IPS-18c (cell line): ENCODE measurements at regions not wholly inside any gene's neighbourhood (a gene's known extent, or its start where the extent isn't known, plus 50 kb on each side); places are given as distances from the start of the nearest gene placed in this dataset.
"Not testable (repeated sequence)": the region's sequence is repeated elsewhere in the genome, so short reads cannot be mapped to it uniquely, and the experiment has no call there.

Experiments
- H3K4me3 ChIP-seq: 2 replicates; pipeline ENCODE4 v1.7.0; 2013; ENCODE audit warnings: low read depth, mild to moderate bottlenecking, low read length, moderate library complexity; ENCODE audit not compliant: insufficient read depth
- H3K9me3 ChIP-seq: one replicate; pipeline ENCODE4 v1.6.1; 2013; ENCODE audit warnings: mild to moderate bottlenecking, low read length, moderate library complexity; ENCODE audit not compliant: control insufficient read depth, insufficient read depth

DNA sequence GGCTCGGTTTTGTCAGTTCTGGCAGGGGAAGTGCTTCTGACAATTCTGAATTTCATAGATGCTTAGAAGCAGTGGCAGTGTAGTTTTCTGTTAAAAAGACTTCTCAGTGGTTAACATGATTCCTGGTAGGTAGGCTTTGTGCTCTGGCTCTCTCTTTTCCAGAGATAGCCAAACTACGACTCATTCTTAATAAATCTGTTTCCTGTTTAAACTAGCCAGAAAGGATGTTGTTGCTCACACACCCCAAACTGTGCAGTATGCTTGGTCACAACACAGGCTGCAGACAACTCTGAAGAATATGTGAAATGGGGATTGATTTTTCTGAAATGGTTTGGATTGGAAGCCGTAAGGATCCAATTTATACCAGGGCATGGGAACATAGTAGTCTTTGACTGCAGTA is 711.5 kb downstream of the PCDH17 start:
- H3K4me3 ChIP-seq = no peak overlapping the region
- H3K9me3 ChIP-seq = no peaks in the 10 kb centered on the region

GRCh38 chr13:58352100-58352499 is 720.6 kb downstream of the PCDH17 start:
- H3K4me3 ChIP-seq, H3K9me3 ChIP-seq: not testable (repeated sequence)

- no peak overlapping the region for H3K4me3 ChIP-seq
- H3K9me3 ChIP-seq = no peaks in the 10 kb centered on the region
These were observed 738.4 kb downstream of the PCDH17 start for GRCh38 chr13:58369936-58370335.

- H3K9me3 ChIP-seq = no peaks in the 10 kb centered on the region
- H3K4me3 ChIP-seq = no peak overlapping the region
These were observed 744.8 kb downstream of the PCDH17 start for GRCh38 chr13:58376349-58376748.

GRCh38 chr13:58376775-58377174 is 745.2 kb downstream of the PCDH17 start:
- Histone ChIP-seq H3K4me3 (no peak overlapping the region), H3K9me3 (no peaks in the 10 kb centered on the region)

- H3K9me3 ChIP-seq = no peaks in the 10 kb centered on the region
- no peak overlapping the region for H3K4me3 ChIP-seq
These were observed 747.7 kb downstream of the PCDH17 start for GRCh38 chr13:58379221-58379620.

- not testable (repeated sequence) for H3K9me3 ChIP-seq, H3K4me3 ChIP-seq
These were observed 753.8 kb downstream of the PCDH17 start for GRCh38 chr13:58385336-58385735.

GRCh38 chr13:58397596-58398387 is 766.2 kb downstream of the PCDH17 start:
- Histone ChIP-seq H3K9me3 (peaks cover 4% of the 10 kb centered on the region), H3K4me3 (no peak overlapping the region)

DNA sequence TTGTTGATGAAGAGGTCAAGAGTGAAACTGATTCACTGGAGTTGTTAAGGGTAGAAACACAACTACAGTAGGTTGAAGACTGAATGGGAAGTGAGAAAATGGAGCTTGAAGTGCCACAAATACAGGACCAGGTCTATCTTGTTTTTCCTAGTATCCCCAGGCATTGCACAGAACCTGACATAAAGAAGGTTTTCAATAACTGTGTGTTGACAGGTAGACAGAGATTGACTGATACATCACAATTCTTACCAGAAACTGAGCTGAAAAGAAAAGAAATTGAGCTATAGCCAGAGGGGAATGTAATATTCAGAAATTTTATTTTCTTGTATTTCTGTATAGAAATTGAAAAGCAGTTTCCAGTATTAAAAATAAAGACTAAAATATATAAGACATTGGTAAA is 767.7 kb downstream of the PCDH17 start:
- Histone ChIP-seq H3K9me3 (peaks cover 4% of the 10 kb centered on the region), H3K4me3 (no peak overlapping the region)

DNA sequence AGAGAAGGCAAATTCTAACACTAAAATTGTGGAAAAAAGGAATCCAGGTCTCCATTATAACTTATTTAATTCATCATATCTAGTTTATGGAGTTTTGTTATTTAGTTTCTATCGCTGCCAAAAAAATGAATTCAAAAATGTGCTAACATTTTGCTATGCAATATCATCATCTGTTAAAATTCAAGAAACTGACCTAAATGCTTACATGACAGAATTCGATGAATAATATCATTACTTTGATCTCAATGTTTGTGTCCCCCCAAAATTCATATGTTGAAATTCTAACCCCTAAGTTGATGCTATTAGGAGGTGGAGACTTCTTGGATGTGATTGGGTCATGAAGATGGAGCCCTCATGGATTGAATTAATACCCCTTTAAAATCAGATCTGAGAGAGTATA is 775.0 kb downstream of the PCDH17 start:
- H3K4me3 ChIP-seq = no peak overlapping the region
- no peaks in the 10 kb centered on the region for H3K9me3 ChIP-seq

DNA sequence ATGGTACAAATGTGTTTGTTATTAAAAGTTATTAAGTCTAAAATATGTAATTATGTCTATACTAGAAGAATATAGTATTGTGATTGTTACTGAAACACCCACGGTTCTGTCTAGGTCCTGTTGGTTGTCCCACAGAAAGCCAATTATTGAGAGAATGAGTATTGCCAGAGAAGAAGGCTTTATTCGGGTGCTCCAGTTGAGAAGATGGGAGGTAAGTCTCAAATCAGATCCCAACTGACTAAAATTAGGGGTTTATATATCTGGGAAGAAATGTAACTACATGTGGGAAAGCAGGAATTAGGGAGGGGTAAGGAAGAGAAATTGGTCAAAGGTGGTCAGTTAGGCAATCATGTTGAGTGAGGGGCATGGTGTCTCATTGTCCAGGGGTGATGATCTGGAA is 798.4 kb downstream of the PCDH17 start:
- Histone ChIP-seq H3K4me3 (no peak overlapping the region), H3K9me3 (no peaks in the 10 kb centered on the region)

GRCh38 chr13:58434943-58435342 is 803.4 kb downstream of the PCDH17 start:
- Histone ChIP-seq H3K9me3 (no peaks in the 10 kb centered on the region), H3K4me3 (no peak overlapping the region)

- Histone ChIP-seq H3K9me3 (no peaks in the 10 kb centered on the region), H3K4me3 (no peak overlapping the region)
These were observed 805.9 kb downstream of the PCDH17 start for GRCh38 chr13:58437427-58437826.

GRCh38 chr13:58446979-58447378 is 815.4 kb downstream of the PCDH17 start:
- Histone ChIP-seq H3K9me3 (no peaks in the 10 kb centered on the region), H3K4me3 (no peak overlapping the region)

GRCh38 chr13:58452123-58452623 is 820.6 kb downstream of the PCDH17 start:
- no peak overlapping the region for H3K4me3 ChIP-seq
- no peaks in the 10 kb centered on the region for H3K9me3 ChIP-seq

GRCh38 chr13:58455094-58455493 is 823.5 kb downstream of the PCDH17 start:
- Histone ChIP-seq H3K9me3 (no peaks in the 10 kb centered on the region), H3K4me3 (no peak overlapping the region)

DNA sequence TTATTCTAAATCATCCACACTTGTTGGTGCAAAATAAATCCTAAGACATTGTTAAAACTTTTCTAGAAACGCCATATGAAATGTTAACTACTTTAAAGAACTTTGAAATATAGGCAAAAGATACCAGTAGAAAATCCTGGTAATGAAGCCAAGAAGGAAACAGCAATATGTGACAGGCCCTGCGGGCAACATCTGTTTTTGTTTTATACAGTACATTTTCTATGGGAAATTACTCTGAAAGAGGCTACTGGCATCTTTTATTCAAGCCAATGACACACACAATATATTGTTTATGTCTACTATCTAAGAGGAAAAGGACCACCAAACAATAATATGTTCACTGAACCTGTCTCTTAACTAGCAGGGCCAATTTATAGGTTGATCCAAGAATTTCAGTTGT is 829.7 kb downstream of the PCDH17 start:
- H3K4me3 ChIP-seq = no peak overlapping the region
- H3K9me3 ChIP-seq = no peaks in the 10 kb centered on the region

GRCh38 chr13:58463841-58464240 is 832.3 kb downstream of the PCDH17 start:
- no peak overlapping the region for H3K4me3 ChIP-seq
- H3K9me3 ChIP-seq = no peaks in the 10 kb centered on the region

- H3K4me3 ChIP-seq = no peak overlapping the region
- H3K9me3 ChIP-seq = no peaks in the 10 kb centered on the region
These were observed 835.6 kb downstream of the PCDH17 start for GRCh38 chr13:58467176-58467575.
